Fibroblast of gingiva (primary cell): ENCODE measurements at regions not wholly inside any gene's neighbourhood (a gene's known extent, or its start where the extent isn't known, plus 50 kb on each side); places are given as distances from the start of the nearest gene placed in this dataset.

ENCODE experiments used
- DNase-seq: peaks from one replicate; pipeline ENCODE4 v3.0.0-alpha.2; 2011; ENCODE audit warnings: low read depth

DNA sequence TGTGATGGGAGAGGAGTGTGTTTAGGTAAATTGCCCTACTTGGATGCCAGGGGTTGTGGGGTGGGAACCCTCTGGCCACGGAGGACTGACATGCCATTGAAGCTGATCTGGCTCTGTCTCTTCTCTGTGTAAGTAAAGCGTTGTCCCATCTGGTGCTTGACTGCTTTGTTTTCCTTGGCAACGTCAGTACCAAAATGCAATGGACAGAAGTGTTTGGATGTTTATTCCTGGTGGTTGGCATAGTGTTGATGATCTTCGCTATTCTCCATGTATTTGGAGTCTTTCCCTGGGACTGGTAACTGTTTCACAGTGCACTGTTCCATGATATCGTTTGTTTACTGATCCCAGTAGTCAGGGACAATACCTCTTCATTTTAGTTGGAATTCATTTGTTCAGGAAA lies 130.5 kb upstream of the MCTP2 start:
- no peak for DNase-seq

DNA sequence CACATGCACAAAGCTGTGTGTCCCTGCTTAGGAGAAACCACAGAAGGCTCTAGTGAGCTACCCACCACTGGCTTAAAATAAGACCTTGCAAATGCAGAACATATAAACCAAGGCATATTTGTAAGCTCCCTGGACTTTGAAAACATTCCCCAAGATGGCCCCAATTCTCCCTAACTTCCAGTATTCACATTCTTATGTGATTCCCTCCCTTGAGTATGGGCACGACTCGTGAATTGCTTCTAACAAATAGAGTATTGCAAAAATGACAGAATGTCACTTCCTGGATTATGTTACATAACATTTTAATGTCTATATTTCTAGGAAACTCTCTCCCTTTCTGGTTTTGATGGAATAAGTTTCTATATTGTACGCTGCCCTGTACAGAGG lies 131.8 kb upstream of the MCTP2 start:
- no peak for DNase-seq

DNA sequence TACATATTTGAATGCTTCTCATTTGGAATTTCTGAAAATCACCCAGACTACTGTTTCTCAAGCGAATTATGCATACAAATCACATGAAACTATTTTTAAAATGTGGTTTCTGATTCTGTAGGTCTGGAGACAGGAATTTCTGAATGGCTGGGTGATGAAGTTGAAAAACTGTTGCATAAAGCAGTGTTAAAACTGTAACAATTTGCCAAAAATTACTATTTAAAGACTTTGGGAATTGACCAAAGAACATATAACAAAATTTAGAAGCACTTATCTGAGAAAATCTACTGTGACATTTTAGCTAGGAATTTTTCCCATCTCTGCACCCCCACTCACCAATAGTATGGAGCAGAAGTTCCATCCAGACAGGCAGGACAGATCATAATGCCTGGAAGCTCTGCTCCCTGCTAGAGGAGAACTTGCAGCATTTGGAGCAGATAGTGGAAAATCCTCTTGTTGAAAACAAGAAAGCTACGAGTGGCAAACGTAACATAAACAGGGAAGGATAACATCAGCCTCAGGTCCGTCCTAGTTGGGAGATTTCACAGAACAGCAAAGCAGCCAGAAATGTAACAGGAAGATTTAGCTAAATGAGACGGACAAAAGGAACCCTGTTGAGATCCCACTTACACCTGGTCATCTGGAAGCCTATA lies 132.3 kb upstream of the MCTP2 start:
- no peak for DNase-seq

DNA sequence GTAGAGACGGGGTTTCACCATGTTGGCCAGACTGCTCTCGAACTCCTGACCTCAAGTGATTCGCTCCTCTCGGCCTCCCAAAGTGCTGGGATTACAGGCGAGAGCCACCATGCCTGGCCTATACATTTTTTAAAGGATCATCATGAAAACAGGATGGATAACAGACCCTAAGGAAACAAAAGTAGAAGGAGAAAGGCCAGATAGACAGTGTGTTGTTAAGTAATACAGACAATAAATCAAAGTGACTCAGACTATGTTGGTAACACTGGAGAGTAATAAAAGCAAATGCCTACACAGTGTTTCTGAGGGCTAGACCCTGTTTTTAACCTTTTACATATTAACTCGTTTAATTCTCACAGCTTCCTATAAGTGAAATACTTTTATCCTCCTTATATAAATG lies 133.8 kb upstream of the MCTP2 start:
- DNase-seq = no peak

DNA sequence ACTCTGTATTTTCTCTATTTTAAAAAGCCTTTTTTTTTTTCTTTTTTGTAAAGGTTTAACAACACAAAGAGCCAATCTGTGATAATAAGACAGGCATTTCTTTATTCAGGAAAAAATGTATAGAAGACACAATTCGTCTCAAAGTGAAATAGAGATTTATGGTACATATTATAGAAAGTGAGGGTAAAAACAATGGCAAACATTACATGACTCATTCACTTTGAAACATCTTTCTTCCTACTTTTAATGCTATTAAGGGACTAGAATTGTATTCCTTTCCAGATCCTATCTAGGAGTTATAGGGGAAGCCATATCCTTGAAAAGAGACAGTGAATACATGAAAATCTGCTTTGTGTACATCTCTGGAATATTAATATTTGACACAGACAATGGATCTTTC lies 137.1 kb upstream of the MCTP2 start:
- no peak for DNase-seq

DNA sequence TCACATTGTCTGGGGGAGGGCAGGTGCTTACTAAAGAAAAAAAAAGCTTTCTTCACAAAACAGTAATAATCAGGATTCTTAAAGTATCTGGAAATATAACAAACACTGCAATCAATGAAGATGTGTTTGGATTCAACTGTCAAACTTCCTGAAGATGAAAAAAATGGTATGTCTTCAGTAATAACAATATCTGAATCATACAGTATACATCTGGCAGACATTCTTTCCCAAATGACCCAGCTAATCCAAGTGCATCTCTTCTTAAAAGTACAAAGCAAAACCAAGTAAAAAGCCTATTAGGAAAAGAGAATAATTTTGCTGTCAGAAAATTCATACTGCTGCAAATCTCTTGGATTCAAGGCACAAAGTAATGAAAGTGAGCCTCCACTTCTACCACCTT lies 145.0 kb upstream of the MCTP2 start:
- DNase-seq = no peak

DNA sequence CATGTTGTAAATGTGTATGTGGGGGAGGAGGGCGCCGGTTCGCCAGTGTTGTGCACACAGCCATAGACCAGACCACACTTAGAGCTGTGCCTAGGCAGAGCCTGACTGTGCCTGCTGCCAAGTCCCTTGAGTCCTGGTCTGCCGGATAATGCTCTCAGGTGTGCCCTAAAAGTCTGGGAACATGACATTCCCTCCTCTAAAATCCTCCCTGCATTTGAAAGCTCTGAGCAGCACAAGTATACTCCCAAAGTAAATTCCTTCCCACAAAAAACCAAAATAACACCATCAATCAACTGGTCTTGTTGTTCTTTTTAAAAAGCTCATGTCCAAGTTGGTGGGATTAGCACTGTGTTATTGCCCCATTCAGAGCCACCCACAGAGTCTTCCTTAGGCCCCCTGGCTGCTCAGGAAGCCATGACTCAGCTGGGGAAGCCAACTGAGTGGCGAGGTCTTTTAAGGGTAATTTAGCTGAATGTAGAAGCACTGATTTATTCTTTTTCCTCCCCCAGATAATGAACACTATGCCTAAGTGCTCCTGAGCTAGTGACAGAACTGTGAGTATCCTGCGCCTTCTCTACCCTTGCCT lies 147.8 kb upstream of the MCTP2 start:
- no peak for DNase-seq

DNA sequence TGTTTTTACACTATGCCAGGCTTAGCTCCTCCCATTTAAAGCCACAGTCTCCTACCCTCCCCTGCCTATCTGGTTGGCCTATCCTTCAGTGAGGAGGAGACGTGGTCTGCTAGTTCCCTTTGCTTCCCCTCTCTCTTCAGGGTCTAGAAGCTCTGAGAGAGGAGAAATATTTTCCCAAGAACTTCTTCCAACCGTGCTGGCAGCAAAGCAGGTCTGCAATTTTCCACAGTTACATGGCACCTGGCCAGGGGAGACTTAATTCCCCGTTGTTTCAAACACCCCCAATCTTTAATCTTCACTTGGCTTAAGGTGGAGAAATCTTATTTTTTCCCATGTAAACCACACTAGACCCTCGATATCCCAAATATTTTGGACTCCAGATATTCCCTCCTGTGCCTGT lies 149.5 kb upstream of the MCTP2 start:
- DNase-seq = no peak

DNA sequence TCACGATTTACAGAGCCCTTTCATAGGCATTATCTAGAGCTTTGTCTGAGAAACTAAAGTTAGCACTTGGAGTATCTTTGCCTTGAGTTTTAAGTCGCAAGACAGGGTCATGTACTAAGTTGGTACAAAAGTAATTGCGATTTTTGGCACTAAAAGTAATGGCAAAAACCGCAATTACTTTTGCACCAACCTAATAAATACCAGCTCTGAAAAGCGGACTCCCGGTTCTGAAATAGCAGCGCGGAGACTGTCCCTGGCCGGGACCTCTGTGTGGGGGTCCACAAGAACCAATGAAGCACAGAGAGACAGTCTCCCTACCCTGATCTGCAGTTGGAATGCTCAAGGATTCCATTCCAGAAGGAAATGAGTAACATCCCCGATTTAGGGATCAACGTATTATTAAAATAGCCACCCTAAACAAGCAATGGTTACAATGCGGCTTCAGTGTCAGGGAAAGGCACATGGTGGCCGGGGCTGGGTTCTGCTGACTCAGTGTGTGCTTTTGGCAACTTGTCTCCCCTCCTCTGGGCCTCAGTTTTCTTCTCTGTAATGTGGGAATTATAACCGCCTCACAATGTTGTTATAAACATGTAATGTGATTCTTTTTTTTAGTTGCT lies 150.3 kb upstream of the MCTP2 start:
- DNase-seq = no peak

DNA sequence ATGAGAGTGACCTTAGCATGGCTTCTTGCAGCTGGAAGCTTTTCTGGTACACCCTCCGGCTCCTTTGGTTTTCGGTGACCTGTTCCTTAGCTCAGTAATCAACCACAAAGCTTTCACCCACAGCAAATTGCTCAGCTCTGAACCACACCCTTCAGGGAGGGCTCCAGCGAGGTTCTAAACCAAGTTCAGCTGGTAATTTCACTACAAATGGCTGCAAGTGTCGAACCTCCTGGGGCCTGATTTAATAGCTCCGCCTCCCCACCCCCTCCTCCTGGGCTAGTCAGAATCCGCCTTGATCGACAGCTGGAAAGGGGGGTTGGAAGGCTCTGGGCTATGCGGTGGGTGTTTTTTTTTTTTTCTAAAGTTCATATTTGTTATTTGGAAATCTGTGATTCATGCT lies 150.9 kb upstream of the MCTP2 start:
- peak; percentile 12 for DNase-seq

DNA sequence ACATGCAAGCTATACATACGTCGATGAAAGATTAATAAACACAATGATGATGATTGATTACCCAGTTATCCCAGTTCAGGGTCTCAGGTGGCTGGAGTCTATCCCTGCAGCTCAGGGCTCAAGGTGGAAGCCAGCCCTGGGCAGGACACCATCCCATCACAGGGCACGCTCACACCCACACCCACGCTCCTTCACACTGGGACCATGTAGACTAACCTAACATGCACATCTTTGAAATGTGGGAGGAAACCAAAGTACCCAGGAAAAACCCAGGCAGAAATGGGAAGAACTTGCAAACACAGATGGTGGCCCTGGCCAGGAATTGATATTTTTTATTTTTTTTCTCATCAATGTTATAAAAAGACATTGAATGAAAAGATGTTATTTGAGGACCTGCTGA lies 151.4 kb upstream of the MCTP2 start:
- no peak for DNase-seq

DNA sequence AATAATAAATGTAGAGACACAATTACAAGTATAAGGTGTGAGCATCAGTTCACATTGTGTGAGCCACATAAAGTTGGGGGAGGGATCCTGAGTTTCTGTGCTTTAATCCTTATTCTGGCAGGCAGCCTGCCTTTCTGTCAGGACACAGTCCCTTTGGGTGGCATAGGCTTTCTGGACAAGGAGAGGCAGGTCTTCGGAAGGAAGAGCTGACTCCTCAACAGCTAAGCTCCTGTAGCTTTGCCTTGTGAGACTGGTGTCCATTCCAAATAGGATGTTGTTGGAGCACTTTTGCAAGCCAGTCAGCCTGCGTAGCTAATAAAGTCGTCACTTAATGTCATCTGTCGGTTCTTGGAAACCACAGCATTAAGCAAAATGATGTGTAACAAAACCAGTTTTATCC lies 151.9 kb upstream of the MCTP2 start:
- DNase-seq = no peak

DNA sequence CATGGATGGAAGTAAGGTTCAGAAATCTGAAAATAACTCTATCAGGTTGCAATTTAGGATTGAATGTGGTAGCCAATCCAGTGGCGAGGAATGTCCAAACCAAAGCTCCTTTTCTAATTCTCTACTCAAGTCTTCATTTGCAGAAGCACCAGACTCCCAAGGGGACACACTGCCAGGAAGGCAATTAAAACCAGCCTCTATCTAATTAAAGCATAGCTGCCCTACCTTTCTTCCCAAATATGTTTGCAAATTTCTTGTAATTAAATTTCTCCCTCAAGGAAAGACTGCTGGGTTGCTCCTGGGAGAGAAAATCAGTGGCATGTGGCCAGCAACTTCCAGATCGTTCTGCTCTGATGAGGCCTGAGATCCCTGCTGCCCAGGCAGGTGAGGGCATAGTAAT lies 153.4 kb upstream of the MCTP2 start:
- DNase-seq = no peak

DNA sequence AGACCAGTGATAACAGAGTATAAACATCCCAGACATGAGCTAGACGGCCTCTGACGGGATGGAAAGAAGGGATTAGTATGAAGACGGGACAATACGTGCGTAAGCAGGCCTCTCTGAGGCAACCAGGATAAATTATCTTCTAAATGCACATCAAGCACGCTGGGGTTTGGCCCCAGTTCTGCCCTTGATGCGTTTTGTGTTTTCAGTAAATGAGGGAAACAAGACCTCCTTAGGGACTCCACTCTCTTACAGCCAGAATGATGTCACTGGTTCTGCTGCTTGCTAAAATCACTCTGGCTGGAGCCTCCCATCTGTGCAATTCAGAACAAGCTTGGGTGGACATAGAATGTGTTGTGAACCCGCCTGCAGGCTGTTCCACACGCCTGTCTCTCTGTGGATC lies 156.0 kb upstream of the MCTP2 start:
- no peak for DNase-seq

DNA sequence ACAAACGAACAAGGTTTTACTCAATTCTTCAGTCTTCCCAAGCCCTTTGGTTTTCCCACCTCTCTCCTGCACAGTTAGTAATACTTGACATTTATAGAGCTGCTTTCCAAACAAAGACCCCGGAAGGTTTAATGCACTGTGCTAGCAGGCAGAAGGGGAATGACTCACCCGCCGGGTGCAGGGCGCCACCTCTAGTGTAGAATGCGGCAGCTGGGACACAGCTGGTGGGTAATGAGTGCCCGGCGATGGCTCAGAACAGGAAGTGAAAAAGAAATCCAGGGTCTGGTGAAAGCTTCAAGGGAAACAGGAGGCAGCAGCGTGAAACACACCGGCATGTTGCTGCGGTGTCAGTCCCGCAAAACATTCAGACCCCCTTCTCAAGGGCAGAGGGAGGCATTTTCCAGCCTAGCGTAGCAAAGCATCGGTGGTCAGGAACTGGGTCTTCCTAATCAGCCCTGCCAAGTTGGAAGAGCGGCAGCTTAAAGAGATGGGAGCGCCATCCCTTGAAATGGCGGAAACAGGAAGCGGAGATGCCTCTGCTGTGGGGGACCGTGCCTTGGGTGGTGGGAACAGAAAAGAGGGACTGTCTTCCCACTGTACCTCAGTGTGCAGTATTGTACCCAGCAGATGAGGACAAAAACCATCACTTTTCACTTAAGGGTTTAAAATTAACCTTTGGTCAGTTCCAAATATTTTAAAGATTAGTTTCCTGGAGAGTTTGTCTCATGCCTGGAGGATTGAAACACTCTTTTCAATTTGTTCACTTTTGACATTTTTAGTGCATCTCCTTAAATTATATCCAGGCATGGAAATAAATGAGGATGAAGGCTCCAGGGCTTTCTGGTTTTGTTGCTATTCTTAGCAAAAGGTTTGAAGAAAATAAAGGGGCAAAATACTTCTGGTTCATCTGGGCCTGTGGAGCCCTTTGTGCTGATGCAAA lies 160.7 kb upstream of the MCTP2 start:
- DNase-seq = no peak

DNA sequence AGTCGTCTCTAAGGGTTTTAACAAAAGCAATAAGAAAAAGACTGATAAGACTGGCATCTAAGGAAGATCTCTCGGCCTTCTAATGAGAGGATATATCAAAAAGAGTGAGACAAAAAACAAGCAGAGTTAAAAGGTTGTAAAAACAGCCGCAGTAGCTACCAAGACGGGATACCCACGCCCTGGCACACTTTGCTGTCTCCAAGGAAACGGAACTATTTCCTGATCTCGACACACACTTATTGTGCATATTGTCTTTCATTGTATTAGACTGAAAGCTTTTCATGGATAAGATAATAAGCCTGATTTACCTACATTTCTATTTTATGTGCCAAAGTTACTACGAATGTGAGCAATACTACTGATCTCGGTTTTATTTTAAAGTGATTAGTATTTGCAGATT lies 161.5 kb upstream of the MCTP2 start:
- no peak for DNase-seq

DNA sequence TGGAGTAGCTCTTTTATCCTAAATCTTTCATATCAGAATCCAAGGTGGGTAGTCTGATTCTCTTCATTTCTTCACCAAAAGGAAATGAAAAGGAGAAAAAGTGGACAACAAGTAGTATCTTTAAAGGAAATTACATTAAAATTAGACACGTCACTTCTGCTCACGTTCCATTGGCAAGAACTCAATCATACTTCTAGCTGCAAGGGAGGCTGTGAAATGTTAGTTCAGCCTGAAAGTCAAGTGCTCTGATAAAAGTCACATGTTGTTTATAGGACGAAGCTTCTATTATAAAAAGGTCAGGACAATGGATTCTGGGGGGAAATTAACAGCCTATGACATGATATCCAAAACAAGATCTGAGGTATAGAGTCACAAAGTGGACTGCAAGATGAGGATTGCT lies 164.6 kb upstream of the MCTP2 start:
- no peak for DNase-seq

DNA sequence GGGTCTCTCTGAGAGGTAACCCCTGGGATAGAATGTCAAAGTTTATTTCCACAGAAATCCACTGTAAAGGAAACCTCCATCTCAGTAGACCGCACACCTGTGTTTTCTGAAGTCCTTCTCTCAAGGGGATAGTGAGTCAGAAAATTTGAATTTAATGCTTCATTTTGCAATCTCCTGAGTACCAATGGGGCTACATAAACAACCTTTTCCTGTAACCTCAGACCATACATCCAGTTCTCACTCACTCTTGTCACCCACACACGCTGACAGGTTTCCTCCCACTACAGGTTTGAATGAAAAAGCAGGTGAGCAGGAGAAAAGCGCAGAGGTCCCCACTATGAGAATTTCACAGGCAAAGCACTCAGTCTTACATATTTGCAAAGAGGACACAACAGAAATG lies 165.3 kb upstream of the MCTP2 start:
- no peak for DNase-seq

DNA sequence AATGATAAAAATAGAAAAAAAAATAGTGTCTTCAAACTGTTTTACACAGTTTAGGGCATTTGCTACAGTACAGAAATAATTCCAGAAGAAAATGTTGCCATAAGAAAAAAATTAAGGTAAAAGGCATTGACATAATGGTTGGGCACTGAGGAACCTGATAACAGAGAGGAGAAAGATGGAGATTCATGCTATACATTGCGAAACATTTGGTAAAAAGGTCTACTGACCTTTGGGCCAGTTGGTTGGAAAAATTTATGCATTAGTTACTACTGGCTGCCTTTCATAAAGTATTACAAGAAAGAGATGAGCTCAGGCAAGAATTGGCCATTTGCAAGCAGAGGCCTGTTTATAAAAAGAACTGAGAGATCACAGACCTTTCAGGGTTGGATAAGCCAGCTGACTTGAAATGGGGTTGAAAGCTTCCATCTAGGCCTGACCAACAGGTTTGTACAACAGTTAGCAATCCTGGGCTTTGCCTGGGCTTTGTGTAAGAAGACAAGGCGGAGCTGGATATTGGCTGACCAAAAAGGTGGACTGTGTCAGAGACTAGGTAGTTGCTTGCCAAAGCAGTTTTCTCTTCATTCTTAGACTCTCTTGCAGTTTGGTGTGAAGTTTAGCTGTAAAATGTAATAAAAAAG lies 166.6 kb upstream of the MCTP2 start:
- DNase-seq = no peak

DNA sequence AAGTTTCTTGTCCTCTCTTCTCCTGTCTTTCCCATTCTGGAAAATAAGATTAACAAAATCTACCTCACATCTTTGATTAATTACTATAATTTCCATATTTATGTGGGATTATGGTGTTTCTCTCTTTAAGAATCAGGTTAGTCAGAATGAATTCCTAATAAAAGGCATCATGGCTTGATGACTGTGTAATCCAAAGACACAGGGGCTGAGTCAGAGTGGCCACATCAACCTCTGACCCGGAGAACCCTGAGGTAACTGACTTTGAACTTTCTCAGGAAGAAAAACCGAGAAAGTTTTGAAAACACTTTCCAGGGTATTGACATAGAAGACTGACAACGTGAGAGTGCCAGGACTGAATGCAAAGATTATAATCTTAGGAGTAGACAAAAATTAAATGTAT lies 170.3 kb upstream of the MCTP2 start:
- no peak for DNase-seq

DNA sequence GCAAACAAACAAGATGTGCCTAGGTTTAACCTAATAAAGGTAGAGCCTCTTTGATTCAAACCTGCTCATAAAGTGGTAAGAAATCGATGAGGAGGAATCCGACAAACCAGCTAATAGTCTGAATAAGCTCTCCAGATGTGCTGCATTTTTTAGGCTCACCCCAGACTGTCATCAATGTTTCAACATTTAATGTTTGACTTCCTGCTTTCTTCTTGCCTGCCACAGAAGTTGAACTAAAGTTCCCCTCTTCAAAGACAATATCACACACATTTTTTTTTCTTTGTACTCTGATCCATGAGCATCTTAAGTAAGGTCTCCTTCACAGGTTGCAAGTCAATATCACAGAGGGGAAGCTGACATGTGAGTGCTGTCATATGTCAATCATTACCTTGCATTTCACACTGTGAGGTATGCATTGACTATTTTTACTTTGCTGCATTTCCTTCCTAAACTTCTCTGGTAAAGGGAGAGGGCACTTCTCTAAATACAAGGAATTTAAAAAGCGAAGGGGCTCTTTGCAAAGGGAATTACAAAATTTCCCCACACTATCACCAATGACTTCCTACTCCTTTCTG lies 172.3 kb upstream of the MCTP2 start:
- no peak for DNase-seq

DNA sequence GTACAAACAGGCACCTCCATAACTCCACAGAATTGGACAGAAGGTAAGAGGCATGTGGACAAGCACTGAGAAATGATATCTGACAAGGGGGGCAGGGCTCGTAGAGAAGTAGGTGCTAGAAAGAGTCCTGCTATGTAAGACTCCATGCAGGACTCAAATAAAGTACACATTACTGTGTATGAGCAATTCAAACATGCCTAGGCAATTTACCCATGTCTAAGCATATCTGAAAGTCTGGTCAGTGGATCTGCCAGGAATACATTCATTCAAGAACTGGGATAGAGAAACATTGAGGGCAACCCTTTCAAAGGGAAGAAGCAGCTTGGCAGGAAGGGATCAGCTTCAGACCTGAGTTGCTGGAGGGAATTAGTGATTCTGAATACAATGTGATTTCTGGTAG lies 174.1 kb upstream of the MCTP2 start:
- DNase-seq = no peak
